H1 (cell line): ENCODE measurements at regions not wholly inside any gene's neighbourhood (a gene's known extent, or its start where the extent isn't known, plus 50 kb on each side); places are given as distances from the start of the nearest gene placed in this dataset.
A peak's percentile ranks its signal among the peaks of the same experiment; 100 is the strongest.

ENCODE experiments used
- CTCF ChIA-PET: fragments of 300-600 bp; sonication (Branson Sonifier 250); formaldehyde crosslinking; loops from one replicate; lab custom pipeline; 2021; ENCODE audit not compliant: partially characterized antibody; lab: Charles Lee
- POLR2A ChIA-PET: fragments of 300-600 bp; sonication (Branson Sonifier 250); formaldehyde crosslinking; loops from one replicate; lab custom pipeline; 2021; ENCODE audit warnings: inconsistent platforms; ENCODE audit not compliant: partially characterized antibody; lab: Charles Lee
- DNase-seq, 2 experiments: peaks; one replicate each; pipeline versions ENCODE4 v3.0.0 to v3.0.0-alpha.2; 2010 to 2022; ENCODE audit warnings: low spot score in 2 of 2, low read depth in 1 of 2, mixed read lengths in 1 of 2
- FAIRE-seq: peaks from 2 replicates; lab custom pipeline; 2011; peaks lifted over from hg19 to GRCh38; lab: Jason Lieb, UNC
- H2AFZ ChIP-seq: 2 replicates; pipeline ENCODE4 v1.8.1; 2012; ENCODE audit warnings: low read length, inconsistent platforms
- H2AK5ac ChIP-seq: 2 replicates; pipeline ENCODE4 v1.6.1; 2013; ENCODE audit warnings: low read depth, low read length
- H2BK120ac ChIP-seq: replicated peaks from 2 replicates; pipeline ENCODE3; 2013; ENCODE audit warnings: low read depth, low read length, inconsistent platforms
- H2BK12ac ChIP-seq: 2 replicates; pipeline ENCODE4 v1.6.1; 2013; ENCODE audit warnings: low read depth, low read length
- H2BK15ac ChIP-seq: 2 replicates; pipeline ENCODE4 v1.6.1; 2013; ENCODE audit warnings: low read length
- H2BK20ac ChIP-seq: 2 replicates; pipeline ENCODE4 v1.6.1; 2013; ENCODE audit warnings: low read length
- H2BK5ac ChIP-seq: 2 replicates; pipeline ENCODE4 v1.6.1; 2013; ENCODE audit warnings: low read depth, low read length
- H3K14ac ChIP-seq: 2 replicates; pipeline ENCODE4 v1.6.1; 2013; ENCODE audit warnings: inconsistent platforms; ENCODE audit not compliant: insufficient read length
- H3K18ac ChIP-seq: 2 replicates; pipeline ENCODE4 v1.6.1; 2013; ENCODE audit warnings: low read length; ENCODE audit errors: extremely low read depth
- H3K23ac ChIP-seq: 2 replicates; pipeline ENCODE4 v1.6.1; 2013; ENCODE audit warnings: inconsistent platforms; ENCODE audit not compliant: insufficient read length
- H3K23me2 ChIP-seq: 2 replicates; pipeline ENCODE4 v1.6.1; 2013; ENCODE audit warnings: low read depth, low read length
- H3K27ac ChIP-seq: 2 replicates; pipeline ENCODE4 v1.6.1; 2011; ENCODE audit warnings: low read depth, low read length, inconsistent platforms
- H3K27me3 ChIP-seq, 4 experiments: replicated peaks in 1 of 4; 1 replicate in 1 of 4; 2 replicates in 3 of 4; pipeline versions ENCODE4 v1.6.1 to v1.8.1; 2011 to 2013; ENCODE audit warnings: low read length in 3 of 4, mild to moderate bottlenecking in 3 of 4, inconsistent platforms in 2 of 4, mixed read lengths in 2 of 4, moderate library complexity in 1 of 4; ENCODE audit not compliant: control insufficient read depth in 3 of 4, insufficient read depth in 3 of 4; ENCODE audit errors: extremely low read depth in 1 of 4
- H3K36me3 ChIP-seq, 4 experiments: 2 replicates each; pipeline versions ENCODE4 v1.6.1 to v1.8.1; 2011 to 2013; ENCODE audit warnings: mild to moderate bottlenecking in 4 of 4, low read length in 3 of 4, moderate library complexity in 2 of 4, control low read depth in 1 of 4, inconsistent platforms in 1 of 4; ENCODE audit not compliant: insufficient read depth in 4 of 4, control insufficient read depth in 2 of 4
- H3K4ac ChIP-seq: replicated peaks from 2 replicates; pipeline ENCODE3; 2013; ENCODE audit warnings: low read length, low read depth, mixed read lengths, inconsistent platforms; ENCODE audit not compliant: insufficient read length
- H3K4me1 ChIP-seq, 4 experiments: replicated peaks in 1 of 4; 1 replicate in 1 of 4; 2 replicates in 3 of 4; pipeline versions ENCODE4 v1.6.1 to v1.8.1; 2011 to 2013; ENCODE audit warnings: low read length in 3 of 4, inconsistent platforms in 2 of 4, mixed read lengths in 1 of 4; ENCODE audit not compliant: insufficient read depth in 4 of 4, control insufficient read depth in 3 of 4
- H3K4me2 ChIP-seq, 2 experiments: 2 replicates each; pipeline versions ENCODE4 v1.6.1 to v1.8.1; 2011 to 2013; ENCODE audit warnings: low read depth in 2 of 2, low read length in 2 of 2, control low read depth in 1 of 2, inconsistent platforms in 1 of 2, mild to moderate bottlenecking in 1 of 2; ENCODE audit not compliant: insufficient read depth in 1 of 2
- H3K4me3 ChIP-seq, 4 experiments: fragments of 200-600, 300-600 bp in 1 of 4; sonication (generic), shearing (Covaris generic), sonication (Bioruptor Twin) in 1 of 4; 2 replicates each; pipeline versions ENCODE4 v1.5.1 to v1.8.1; 2011 to 2016; ENCODE audit warnings: low read length in 4 of 4, low read depth in 3 of 4, control low read depth in 2 of 4, inconsistent platforms in 2 of 4, mild to moderate bottlenecking in 2 of 4, mixed read lengths in 1 of 4, moderate library complexity in 1 of 4; ENCODE audit not compliant: insufficient read depth in 2 of 4; ENCODE audit errors: extremely low read depth in 1 of 4
- H3K56ac ChIP-seq: replicated peaks from 2 replicates; pipeline ENCODE3; 2013; ENCODE audit warnings: low read depth, mild to moderate bottlenecking, mixed read lengths, low read length, inconsistent platforms; ENCODE audit not compliant: insufficient read length
- H3K79me1 ChIP-seq: 2 replicates; pipeline ENCODE4 v1.6.1; 2013; ENCODE audit warnings: low read depth, low read length, control low read depth
- H3K79me2 ChIP-seq, 2 experiments: 2 replicates each; pipeline versions ENCODE4 v1.6.1 to v1.8.1; 2012 to 2013; ENCODE audit warnings: low read length in 2 of 2, mild to moderate bottlenecking in 2 of 2, inconsistent platforms in 1 of 2; ENCODE audit not compliant: insufficient read depth in 2 of 2, control insufficient read depth in 1 of 2
- H3K9ac ChIP-seq, 4 experiments: replicated peaks in 1 of 4; 1 replicate in 1 of 4; 2 replicates in 3 of 4; pipeline versions ENCODE4 v1.6.1 to v1.8.1; 2011 to 2013; ENCODE audit warnings: low read depth in 3 of 4, low read length in 3 of 4, control low read depth in 2 of 4, mild to moderate bottlenecking in 2 of 4, moderate library complexity in 2 of 4, inconsistent platforms in 1 of 4; ENCODE audit errors: extremely low read depth in 1 of 4
- H3K9me3 ChIP-seq, 2 experiments: 2 replicates each; pipeline versions ENCODE4 v1.6.1 to v1.8.1; 2012 to 2013; ENCODE audit warnings: mild to moderate bottlenecking in 2 of 2, moderate library complexity in 2 of 2, control low read depth in 1 of 2, inconsistent platforms in 1 of 2, low read depth in 1 of 2, low read length in 1 of 2, mixed read lengths in 1 of 2; ENCODE audit not compliant: insufficient read depth in 2 of 2
- H4K20me1 ChIP-seq, 2 experiments: replicated peaks in 1 of 2; 2 replicates each; pipeline versions ENCODE3 to v1.8.1; 2011 to 2013; ENCODE audit warnings: inconsistent platforms in 2 of 2, low read length in 2 of 2, mild to moderate bottlenecking in 1 of 2; ENCODE audit not compliant: insufficient read depth in 2 of 2, control insufficient read depth in 1 of 2
- H4K5ac ChIP-seq: 2 replicates; pipeline ENCODE4 v1.6.1; 2013; ENCODE audit warnings: low read length, low read depth, mixed read lengths, inconsistent platforms; ENCODE audit not compliant: insufficient read length
- H4K8ac ChIP-seq: 2 replicates; pipeline ENCODE4 v1.8.0; 2013; ENCODE audit warnings: mild to moderate bottlenecking, moderate library complexity, low read length, inconsistent platforms; ENCODE audit not compliant: insufficient read depth; ENCODE audit errors: extremely low read depth
- H4K91ac ChIP-seq: replicated peaks from 2 replicates; pipeline ENCODE3; 2013; ENCODE audit warnings: low read length, mixed read lengths, inconsistent platforms; ENCODE audit not compliant: insufficient read length
- ASH2L ChIP-seq: fragments of 200-600, 300-600 bp; sonication (generic); IDR thresholded peaks from one replicate; pipeline ENCODE4 v1.7.1; 2017; ENCODE audit warnings: low read length
- BCL11A ChIP-seq, 2 experiments: IDR thresholded peaks; one replicate each; pipeline ENCODE4 v1.6.1; 2011; ENCODE audit warnings: low read depth in 2 of 2, low read length in 2 of 2, mild to moderate bottlenecking in 2 of 2
- CEBPB ChIP-seq: IDR thresholded peaks from 2 replicates; pipeline ENCODE4 v1.6.1; 2012; ENCODE audit warnings: low read depth, low read length
- EP300 ChIP-seq, 2 experiments: IDR thresholded peaks; 1 replicate in 1 of 2; 2 replicates in 1 of 2; pipeline ENCODE4 v1.6.1; 2011 to 2012; ENCODE audit warnings: low read depth in 2 of 2, low read length in 2 of 2, mild to moderate bottlenecking in 2 of 2, borderline replicate concordance in 1 of 2, inconsistent platforms in 1 of 2, moderate library complexity in 1 of 2
- JUND ChIP-seq: IDR thresholded peaks from 2 replicates; pipeline ENCODE4 v1.6.1; 2011; ENCODE audit warnings: mild to moderate bottlenecking, improper control_type of control experiment, low read length
- MAFK ChIP-seq: IDR thresholded peaks from 2 replicates; pipeline ENCODE4 v1.6.1; 2012; ENCODE audit warnings: low read depth, mild to moderate bottlenecking, improper control_type of control experiment, low read length
- NRF1 ChIP-seq: IDR thresholded peaks from 2 replicates; pipeline ENCODE4 v1.6.1; 2011; ENCODE audit warnings: mild to moderate bottlenecking, low read depth, low read length, improper control_type of control experiment
- TBP ChIP-seq: IDR thresholded peaks from 2 replicates; pipeline ENCODE4 v1.6.1; 2011; ENCODE audit warnings: low read depth, low read length, improper control_type of control experiment
- TCF12 ChIP-seq: IDR thresholded peaks from 2 replicates; pipeline ENCODE4 v1.6.1; 2011; ENCODE audit warnings: low read depth, mild to moderate bottlenecking, low read length
- TEAD4 ChIP-seq: IDR thresholded peaks from 2 replicates; pipeline ENCODE4 v1.6.1; 2012; ENCODE audit warnings: low read depth, low read length, inconsistent platforms, mixed read lengths
- WGBS, 2 experiments: shearing (Covaris generic) in 1 of 2; methylation state at CpG; one replicate each; pipeline versions ENCODE4 v1.1.6 to v1.1.7; 2013 to 2015; ENCODE audit warnings: low lambda C conversion rate in 2 of 2, mixed read lengths in 2 of 2, inconsistent platforms in 1 of 2, low coverage in 1 of 2, missing lambda C conversion rate in 1 of 2; ENCODE audit not compliant: insufficient replicate concordance in 2 of 2, insufficient coverage in 1 of 2, insufficient read length in 1 of 2; ENCODE audit errors: extremely low coverage in 1 of 2, missing lambda C conversion rate in 1 of 2; 5-methylcytosine and 5-hydroxymethylcytosine counted together

GRCh38 chr6:28725890-28726348 is 197.9 kb downstream of the TRIM27 start:
- Histone ChIP-seq H3K23ac (no peak overlapping the region), H3K18ac (no peak overlapping the region), H3K14ac (no peak overlapping the region), H3K4me2 (peak overlapping the region in 1 of 2 experiments; percentile 38; a peak in 1 of 4 replicates), H3K56ac (no peak overlapping the region), H4K20me1 (no peaks in the 10 kb centered on the region), H3K27ac (no peak overlapping the region), H3K79me2 (no peaks in the 10 kb centered on the region), H2AK5ac (no peak overlapping the region), H3K9ac (no peak overlapping the region), H3K4me3 (peak overlapping the region in 1 of 4 experiments; percentile 33; a peak in 1 of 8 replicates), H3K23me2 (peaks cover 4% of the 10 kb centered on the region), H2BK12ac (no peak overlapping the region), H4K5ac (no peak overlapping the region), H2BK20ac (no peak overlapping the region)
- peak; percentile 62 to 80 for DNase-seq
- 21% methylated on average over 7 of the region's 7 CpGs; no CpG with 5 or more reads in 1 of the 2 experiments for WGBS, 2 experiments
- ChIA-PET POLR2A (interaction anchor here (1.0 to 2.0 kb wide), 2 partner anchors 15 to 32 kb away, joined by 3 to 7 read pairs; no protein-coding TSS in a partner anchor), CTCF (interaction anchor here (0.8 kb wide), 1 partner anchor 199 kb away, joined by 3 read pairs; no protein-coding TSS in a partner anchor)
- no peak for TF ChIP-seq NRF1
- TF ChIP-seq EP300 (IDR thresholded peaks at IDR 0.05; ENCODE audit: borderline replicate concordance in 1 of 2, low read depth in 2 of 2, low read length in 2 of 2) = 0 out of 3 replicates have a peak, but pooled peaks of 1 of the 2 experiments have one; percentile 10
- TF ChIP-seq BCL11A (IDR thresholded peaks at IDR 0.05; ENCODE audit: low read depth in 2 of 2, low read length in 2 of 2) = no peak
- TF ChIP-seq TBP = peak; percentile 99
- peak; percentile 33; the same call in 1 of the 2 replicates for TF ChIP-seq CEBPB
- no peak for TF ChIP-seq JUND
- no peak for TF ChIP-seq ASH2L
- TF ChIP-seq TEAD4 = peak; percentile 18; the same call in 1 of the 2 replicates
- no peak for TF ChIP-seq TCF12
- TF ChIP-seq MAFK = peak; percentile 49; the same call in 1 of the 2 replicates
- TF ChIP-seq, all 59 proteins: peak for 5
- Histone ChIP-seq H2BK120ac (no peak overlapping the region), H2BK15ac (no peak overlapping the region), H3K79me1 (no peaks in the 10 kb centered on the region), H4K91ac (no peak overlapping the region), H3K36me3 (no peaks in the 10 kb centered on the region), H3K4me1 (no peaks in the 10 kb centered on the region; a peak in 1 of 7 replicates), H3K4ac (no peak overlapping the region), H4K8ac (no peak overlapping the region), H2AFZ (no peak overlapping the region), H3K27me3 (peaks cover 0 to 2% (median 0%) of the 10 kb centered on the region in 4 experiments; a peak in 2 of 7 replicates), H3K9me3 (no peaks in the 10 kb centered on the region), H2BK5ac (no peak overlapping the region)
- peak; percentile 68 for FAIRE-seq
